HepG2 (cell line): ENCODE measurements at regions not wholly inside any gene's neighbourhood (a gene's known extent, or its start where the extent isn't known, plus 50 kb on each side); places are given as distances from the start of the nearest gene placed in this dataset.

Experiments
- ATAC-seq: fragments of 200-7000 bp; cut with Tn5 transposase; 3 replicates; pipeline ENCODE4 v1.9.1; 2020; ENCODE audit warnings: mild to moderate bottlenecking, moderate library complexity
- BruUV-seq: library from RNA; stranded (reverse); fragments of 400-500 nt; replicated peaks from 2 replicates; lab custom pipeline; 2021; lab: Mats Ljungman, UMichigan
- CTCF ChIA-PET: fragments of 300-600 bp; formaldehyde crosslinking; extraction: SDS; loops from one replicate; lab custom pipeline; 2021; ENCODE audit warnings: low total read pairs, inconsistent platforms, low intra/inter-chr PET ratio; lab: Yijun Ruan, JAX
- POLR2A ChIA-PET: fragments of 350-600 bp; sonication (Branson Sonifier 250); formaldehyde crosslinking; loops from one replicate; lab custom pipeline; 2020; ENCODE audit warnings: antibody characterized with exemption, inconsistent platforms; lab: Yijun Ruan, JAX
- DNase-seq: peaks from one replicate; pipeline ENCODE4 v3.0.0-alpha.2; 2015; ENCODE audit warnings: low spot score
- FAIRE-seq: peaks from 3 replicates; lab custom pipeline; 2011; peaks lifted over from hg19 to GRCh38; lab: Jason Lieb, UNC
- H2AFZ ChIP-seq: one replicate; pipeline ENCODE4 v1.6.1; 2011; ENCODE audit warnings: low read length, inconsistent platforms
- H3K27ac ChIP-seq: fragments of 300-600 bp; 3 replicates; pipeline ENCODE4 v1.8.0; 2011; ENCODE audit warnings: mixed run types, mild to moderate bottlenecking, mixed read lengths, low read length, inconsistent platforms; ENCODE audit not compliant: insufficient read depth; ENCODE audit errors: extremely low read length
- H3K27me3 ChIP-seq, 2 experiments: fragments of 200-600 bp in 1 of 2; 2 replicates in 1 of 2; 3 replicates in 1 of 2; pipeline versions ENCODE4 v1.6.0 to v1.8.0; 2011; ENCODE audit warnings: low read length in 2 of 2, mild to moderate bottlenecking in 2 of 2, moderate library complexity in 2 of 2, inconsistent platforms in 1 of 2; ENCODE audit not compliant: insufficient read depth in 2 of 2, control insufficient read depth in 1 of 2
- H3K36me3 ChIP-seq, 2 experiments: fragments of 200-600 bp in 1 of 2; replicated peaks in 1 of 2; 2 replicates in 1 of 2; 3 replicates in 1 of 2; pipeline versions ENCODE4 v1.5.1 to v1.8.0; 2011; ENCODE audit warnings: low read length in 2 of 2, inconsistent platforms in 1 of 2; ENCODE audit not compliant: insufficient read depth in 2 of 2, control insufficient read depth in 1 of 2
- H3K4me1 ChIP-seq: 2 replicates; pipeline ENCODE4 v1.5.1; 2012; ENCODE audit warnings: low read length, inconsistent platforms; ENCODE audit not compliant: insufficient read depth
- H3K4me2 ChIP-seq: 2 replicates; pipeline ENCODE4 v1.6.0; 2011; ENCODE audit warnings: low read depth, low read length, inconsistent platforms
- H3K4me3 ChIP-seq, 3 experiments: fragments of 200-600 bp in 1 of 3; sonication (generic), shearing (Covaris generic) in 1 of 3; replicated peaks in 1 of 3; 2 replicates each; pipeline ENCODE4 v1.5.1; 2011 to 2016; ENCODE audit warnings: low read length in 3 of 3, inconsistent platforms in 2 of 3, low read depth in 2 of 3, mild to moderate bottlenecking in 2 of 3, control low read depth in 1 of 3, mixed read lengths in 1 of 3; ENCODE audit not compliant: insufficient read depth in 1 of 3
- H3K79me2 ChIP-seq: one replicate; pipeline ENCODE4 v1.6.1; 2011; ENCODE audit warnings: low read length, inconsistent platforms; ENCODE audit not compliant: insufficient read depth
- H3K9ac ChIP-seq: 2 replicates; pipeline ENCODE4 v1.6.0; 2011; ENCODE audit warnings: mild to moderate bottlenecking, low read depth, low read length, inconsistent platforms; ENCODE audit not compliant: insufficient read depth
- H3K9me3 ChIP-seq: 2 replicates; pipeline ENCODE4 v1.5.1; 2012; ENCODE audit warnings: mild to moderate bottlenecking, low read length
- H4K20me1 ChIP-seq: 2 replicates; pipeline ENCODE4 v1.6.0; 2011; ENCODE audit warnings: inconsistent platforms, mild to moderate bottlenecking, low read length, moderate library complexity; ENCODE audit not compliant: insufficient read depth
- GLI4 ChIP-seq: sonication (generic); formaldehyde crosslinking; IDR thresholded peaks from 2 replicates; pipeline ENCODE4 v1.5.1; 2020; ENCODE audit warnings: missing genetic modification reagents, mild to moderate bottlenecking, moderate library complexity, borderline replicate concordance
- HMGA1 ChIP-seq: sonication (generic); formaldehyde crosslinking; conservative IDR thresholded peaks from 2 replicates; pipeline ENCODE4 v1.4.0; 2020; ENCODE audit warnings: missing genetic modification reagents
- PCBP2 ChIP-seq: fragments of 200-400 bp; formaldehyde crosslinking; optimal IDR thresholded peaks from 2 replicates; pipeline ENCODE3; 2018; ENCODE audit warnings: low read length, low read depth; ENCODE audit not compliant: poor library complexity, severe bottlenecking
- PPARG ChIP-seq: conservative IDR thresholded peaks from 2 replicates; pipeline ENCODE4 v1.6.1; 2016; ENCODE audit warnings: missing biosample characterization, missing genetic modification reagents
- SALL1 ChIP-seq: sonication (generic); formaldehyde crosslinking; IDR thresholded peaks from 2 replicates; pipeline ENCODE4 v1.8.0; 2022; ENCODE audit warnings: mild to moderate bottlenecking, missing genetic modification reagents
- SOX5 ChIP-seq: IDR thresholded peaks from 2 replicates; pipeline ENCODE4 v1.6.1; 2016; ENCODE audit warnings: borderline replicate concordance
- TERF1 ChIP-seq: sonication (generic); formaldehyde crosslinking; IDR thresholded peaks from 2 replicates; pipeline ENCODE4 v1.8.0; 2022; ENCODE audit warnings: mild to moderate bottlenecking, missing genetic modification reagents, moderate library complexity
- ZNF333 ChIP-seq: sonication (generic); formaldehyde crosslinking; IDR thresholded peaks from 2 replicates; pipeline ENCODE4 v1.4.0; 2020; ENCODE audit warnings: mild to moderate bottlenecking, missing genetic modification reagents, borderline replicate concordance
- ZNF335 ChIP-seq: sonication (generic); formaldehyde crosslinking; IDR thresholded peaks from 2 replicates; pipeline ENCODE4 v1.4.0; 2020; ENCODE audit warnings: missing genetic modification reagents
- ZNF44 ChIP-seq: sonication (generic); formaldehyde crosslinking; IDR thresholded peaks from 2 replicates; pipeline ENCODE4 v1.5.1; 2020; ENCODE audit warnings: mild to moderate bottlenecking, missing genetic modification reagents
- WGBS: methylation state at CpG from one replicate; pipeline ENCODE4 v1.1.6; 2017; ENCODE audit warnings: low lambda C conversion rate; 5-methylcytosine and 5-hydroxymethylcytosine counted together
- in situ Hi-C: cut with HindIII; loops from 2 replicates; pipeline ENCODE4 v1.10.0; 2017; ENCODE audit warnings: low pct_unique_long_range_greater_than_20kb; ENCODE audit not compliant: extremely low pct_ligation_motif_present
- intact Hi-C: fragments of 100-400 bp; cut with micrococcal nuclease; formaldehyde crosslinking; loops from one replicate; pipeline ENCODE4 v1.10.0; 2022; ENCODE audit not compliant: unreplicated experiment
- TF ChIP-seq, protein P1 (sequence below): sonication (generic); formaldehyde crosslinking; IDR thresholded peaks from 2 replicates; pipeline ENCODE4 v1.5.0; 2020; ENCODE audit warnings: missing genetic modification reagents, mild to moderate bottlenecking, borderline replicate concordance

- in situ Hi-C loops, result no loop called here
- Histone ChIP-seq H4K20me1 (no peaks in the 10 kb centered on the region), H3K4me3 (no peak overlapping the region), H3K27me3 (peaks cover 2 to 17% of the 10 kb centered on the region in 2 experiments; a peak in 2 of 5 replicates), H3K9me3 (no peaks in the 10 kb centered on the region), H3K79me2 (no peaks in the 10 kb centered on the region), H3K4me2 (no peak overlapping the region), H2AFZ (no peak overlapping the region), H3K4me1 (no peaks in the 10 kb centered on the region), H3K9ac (no peak overlapping the region), H3K27ac (no peak overlapping the region), H3K36me3 (no peaks in the 10 kb centered on the region)
- POLR2A ChIA-PET, result no interaction called here
- CTCF ChIA-PET, result no interaction called here
- ATAC-seq, result no peak
- intact Hi-C loops, result no loop called here
- no peak for FAIRE-seq
- no TSS peak for BruUV-seq
- no peak for DNase-seq
- no peak for TF ChIP-seq ZNF44
- TF ChIP-seq ZNF335, result no peak
- no peak for TF ChIP-seq SALL1 (CRISPR knock-in tag)
- TF ChIP-seq HMGA1 (CRISPR knock-in tag), result no peak
- no peak for TF ChIP-seq ZNF333 (CRISPR knock-in tag)
- no peak for TF ChIP-seq TERF1
- no peak for TF ChIP-seq PPARG (CRISPR knock-in tag)
- no peak for TF ChIP-seq GLI4 (CRISPR knock-in tag)
- no peak for TF ChIP-seq SOX5 (CRISPR knock-in tag)
- TF ChIP-seq, protein P1, sequence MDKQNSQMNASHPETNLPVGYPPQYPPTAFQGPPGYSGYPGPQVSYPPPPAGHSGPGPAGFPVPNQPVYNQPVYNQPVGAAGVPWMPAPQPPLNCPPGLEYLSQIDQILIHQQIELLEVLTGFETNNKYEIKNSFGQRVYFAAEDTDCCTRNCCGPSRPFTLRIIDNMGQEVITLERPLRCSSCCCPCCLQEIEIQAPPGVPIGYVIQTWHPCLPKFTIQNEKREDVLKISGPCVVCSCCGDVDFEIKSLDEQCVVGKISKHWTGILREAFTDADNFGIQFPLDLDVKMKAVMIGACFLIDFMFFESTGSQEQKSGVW (CRISPR knock-in tag), result no peak
- no peak for TF ChIP-seq PCBP2
- 28% methylated on average over 6 of the region's 9 CpGs for WGBS
Observed at GRCh38 chr9:90970608-90971007, 169.0 kb downstream of the SYK start.
